ENCODE measurements at regions not wholly inside any gene's neighbourhood (a gene's known extent, or its start where the extent isn't known, plus 50 kb on each side); places are given as distances from the start of the nearest gene placed in this dataset.

DNA sequence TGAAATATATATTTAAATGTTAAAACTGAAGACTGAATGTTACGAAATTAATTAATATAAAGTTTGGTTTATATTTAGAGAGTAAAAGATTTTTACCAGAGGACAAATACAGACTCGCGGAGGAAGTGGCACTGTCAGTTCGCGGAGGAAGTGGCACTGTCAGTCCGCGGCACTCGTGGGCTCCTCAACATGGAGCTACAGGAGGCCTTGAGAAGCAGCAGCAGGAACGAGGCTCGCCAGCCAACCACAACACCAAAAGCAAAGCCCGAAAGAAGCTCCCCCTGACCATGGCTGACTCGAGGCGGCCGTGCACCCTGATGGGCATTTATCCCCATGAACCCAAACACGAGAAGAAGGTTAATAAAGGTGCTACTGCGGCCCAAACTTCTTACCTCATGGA, 125.3 kb upstream of the PABPC4L start:
- TF ChIP-seq, protein P1, sequence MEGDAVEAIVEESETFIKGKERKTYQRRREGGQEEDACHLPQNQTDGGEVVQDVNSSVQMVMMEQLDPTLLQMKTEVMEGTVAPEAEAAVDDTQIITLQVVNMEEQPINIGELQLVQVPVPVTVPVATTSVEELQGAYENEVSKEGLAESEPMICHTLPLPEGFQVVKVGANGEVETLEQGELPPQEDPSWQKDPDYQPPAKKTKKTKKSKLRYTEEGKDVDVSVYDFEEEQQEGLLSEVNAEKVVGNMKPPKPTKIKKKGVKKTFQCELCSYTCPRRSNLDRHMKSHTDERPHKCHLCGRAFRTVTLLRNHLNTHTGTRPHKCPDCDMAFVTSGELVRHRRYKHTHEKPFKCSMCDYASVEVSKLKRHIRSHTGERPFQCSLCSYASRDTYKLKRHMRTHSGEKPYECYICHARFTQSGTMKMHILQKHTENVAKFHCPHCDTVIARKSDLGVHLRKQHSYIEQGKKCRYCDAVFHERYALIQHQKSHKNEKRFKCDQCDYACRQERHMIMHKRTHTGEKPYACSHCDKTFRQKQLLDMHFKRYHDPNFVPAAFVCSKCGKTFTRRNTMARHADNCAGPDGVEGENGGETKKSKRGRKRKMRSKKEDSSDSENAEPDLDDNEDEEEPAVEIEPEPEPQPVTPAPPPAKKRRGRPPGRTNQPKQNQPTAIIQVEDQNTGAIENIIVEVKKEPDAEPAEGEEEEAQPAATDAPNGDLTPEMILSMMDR (conservative IDR thresholded peaks at IDR 0.05; ENCODE audit: low read depth, low read length) = no peak
- TF ChIP-seq EZH2 (IDR thresholded peaks at IDR 0.05; ENCODE audit: low read length, unreplicated experiment) = no peak

Measured in PC-3 (cell line).